ENCODE measurements at regions not wholly inside any gene's neighbourhood (a gene's known extent, or its start where the extent isn't known, plus 50 kb on each side); places are given as distances from the start of the nearest gene placed in this dataset.

GRCh38 chr1:10867914-10868598 is 71.6 kb upstream of the CASZ1 start:
- TF ChIP-seq, protein P1, sequence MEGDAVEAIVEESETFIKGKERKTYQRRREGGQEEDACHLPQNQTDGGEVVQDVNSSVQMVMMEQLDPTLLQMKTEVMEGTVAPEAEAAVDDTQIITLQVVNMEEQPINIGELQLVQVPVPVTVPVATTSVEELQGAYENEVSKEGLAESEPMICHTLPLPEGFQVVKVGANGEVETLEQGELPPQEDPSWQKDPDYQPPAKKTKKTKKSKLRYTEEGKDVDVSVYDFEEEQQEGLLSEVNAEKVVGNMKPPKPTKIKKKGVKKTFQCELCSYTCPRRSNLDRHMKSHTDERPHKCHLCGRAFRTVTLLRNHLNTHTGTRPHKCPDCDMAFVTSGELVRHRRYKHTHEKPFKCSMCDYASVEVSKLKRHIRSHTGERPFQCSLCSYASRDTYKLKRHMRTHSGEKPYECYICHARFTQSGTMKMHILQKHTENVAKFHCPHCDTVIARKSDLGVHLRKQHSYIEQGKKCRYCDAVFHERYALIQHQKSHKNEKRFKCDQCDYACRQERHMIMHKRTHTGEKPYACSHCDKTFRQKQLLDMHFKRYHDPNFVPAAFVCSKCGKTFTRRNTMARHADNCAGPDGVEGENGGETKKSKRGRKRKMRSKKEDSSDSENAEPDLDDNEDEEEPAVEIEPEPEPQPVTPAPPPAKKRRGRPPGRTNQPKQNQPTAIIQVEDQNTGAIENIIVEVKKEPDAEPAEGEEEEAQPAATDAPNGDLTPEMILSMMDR (IDR thresholded peaks at IDR 0.05 in 4 of 5, conservative IDR thresholded peaks at IDR 0.05 in 1 of 5), result no peak
- TF ChIP-seq POLR2A (IDR thresholded peaks at IDR 0.05), result no peak

All from gastrocnemius medialis (tissue), 4 donors.